Keratinocyte (primary cell): ENCODE measurements at regions not wholly inside any gene's neighbourhood (a gene's known extent, or its start where the extent isn't known, plus 50 kb on each side); places are given as distances from the start of the nearest gene placed in this dataset.

ENCODE experiments used
- DNase-seq: peaks from one replicate; pipeline ENCODE4 v3.0.0-alpha.2; 2011; ENCODE audit warnings: low read depth, missing footprints, low spot score
- FAIRE-seq: peaks from 2 replicates; lab custom pipeline; 2011; peaks lifted over from hg19 to GRCh38; lab: Jason Lieb, UNC
- H2AFZ ChIP-seq: 2 replicates; pipeline ENCODE4 v1.6.0; 2012; ENCODE audit warnings: low read length, control low read depth, inconsistent platforms; ENCODE audit not compliant: control insufficient read depth
- H3K27ac ChIP-seq: 2 replicates; pipeline ENCODE4 v1.5.1; 2011; ENCODE audit warnings: low read length; ENCODE audit not compliant: control insufficient read depth, insufficient read depth
- H3K27me3 ChIP-seq: 3 replicates; pipeline ENCODE4 v1.6.0; 2011; ENCODE audit warnings: low read length; ENCODE audit not compliant: control insufficient read depth, insufficient read depth; ENCODE audit errors: extremely low read depth
- H3K36me3 ChIP-seq, 2 experiments: 2 replicates in 1 of 2; 3 replicates in 1 of 2; pipeline ENCODE4 v1.5.1; 2011; ENCODE audit warnings: low read length in 2 of 2, mild to moderate bottlenecking in 1 of 2; ENCODE audit not compliant: control insufficient read depth in 2 of 2, insufficient read depth in 2 of 2; ENCODE audit errors: extremely low read depth in 1 of 2
- H3K4me1 ChIP-seq: 3 replicates; pipeline ENCODE4 v1.5.1; 2011; ENCODE audit warnings: low read length; ENCODE audit not compliant: control insufficient read depth, insufficient read depth; ENCODE audit errors: extremely low read depth
- H3K4me2 ChIP-seq: 3 replicates; pipeline ENCODE4 v1.6.0; 2011; ENCODE audit warnings: low read depth, low read length; ENCODE audit not compliant: control insufficient read depth, insufficient read depth; ENCODE audit errors: extremely low read depth
- H3K4me3 ChIP-seq, 3 experiments: fragments of 200-600 bp in 1 of 3; sonication (generic) in 1 of 3; 2 replicates in 2 of 3; 3 replicates in 1 of 3; pipeline ENCODE4 v1.5.1; 2011 to 2016; ENCODE audit warnings: low read length in 3 of 3, mild to moderate bottlenecking in 3 of 3, control low read depth in 2 of 3, inconsistent platforms in 1 of 3, low read depth in 1 of 3, mixed read lengths in 1 of 3, mixed run types in 1 of 3, moderate library complexity in 1 of 3; ENCODE audit not compliant: control insufficient read depth in 2 of 3, insufficient read depth in 2 of 3; ENCODE audit errors: extremely low read depth in 1 of 3
- H3K79me2 ChIP-seq: 2 replicates; pipeline ENCODE4 v1.6.0; 2012; ENCODE audit warnings: low read length; ENCODE audit not compliant: control insufficient read depth, insufficient read depth
- H3K9ac ChIP-seq: 3 replicates; pipeline ENCODE4 v1.6.0; 2011; ENCODE audit warnings: low read length; ENCODE audit not compliant: control insufficient read depth, insufficient read depth; ENCODE audit errors: extremely low read depth
- H3K9me1 ChIP-seq: 3 replicates; pipeline ENCODE4 v1.6.0; 2011; ENCODE audit warnings: low read length; ENCODE audit not compliant: control insufficient read depth, insufficient read depth; ENCODE audit errors: extremely low read depth
- H3K9me3 ChIP-seq: 2 replicates; pipeline ENCODE4 v1.5.1; 2012; ENCODE audit warnings: low read depth, low read length; ENCODE audit not compliant: control insufficient read depth
- H4K20me1 ChIP-seq: 3 replicates; pipeline ENCODE4 v1.6.0; 2011; ENCODE audit warnings: low read length; ENCODE audit not compliant: control insufficient read depth, insufficient read depth; ENCODE audit errors: extremely low read depth
- EZH2 ChIP-seq: IDR thresholded peaks from one replicate; pipeline ENCODE4 v1.6.1; 2012; ENCODE audit warnings: inconsistent platforms, mild to moderate bottlenecking, low read length, moderate library complexity
- dilution Hi-C: fragments of 300-500 bp; cut with MboI; formaldehyde crosslinking; loops from one replicate; pipeline ENCODE4 v1.7.0; 2020; ENCODE audit warnings: low sequenced_read_pairs; ENCODE audit not compliant: extremely low pct_ligation_motif_present
- TF ChIP-seq, protein P1 (sequence below), 3 experiments: IDR thresholded peaks in 1 of 3; conservative IDR thresholded peaks in 1 of 3; optimal IDR thresholded peaks in 1 of 3; 2 replicates in 2 of 3; 3 replicates in 1 of 3; pipeline versions ENCODE3 to v1.5.1; 2011; ENCODE audit warnings: low read length in 3 of 3, mild to moderate bottlenecking in 3 of 3, moderate library complexity in 2 of 3, control low read depth in 1 of 3, inconsistent platforms in 1 of 3; ENCODE audit not compliant: insufficient read depth in 2 of 3; ENCODE audit errors: extremely low read depth in 1 of 3

- H3K79me2 ChIP-seq, result no peaks in the 10 kb centered on the region
- H3K4me2 ChIP-seq, result no peak overlapping the region
- H3K4me3 ChIP-seq, result no peak overlapping the region
- no peaks in the 10 kb centered on the region for H3K9me1 ChIP-seq
- DNase-seq (no peak), FAIRE-seq (no peak)
- dilution Hi-C loops, result no loop called here
- H3K27ac ChIP-seq, result no peak overlapping the region
- no peaks in the 10 kb centered on the region for H4K20me1 ChIP-seq
- no peak for TF ChIP-seq EZH2
- TF ChIP-seq, protein P1, sequence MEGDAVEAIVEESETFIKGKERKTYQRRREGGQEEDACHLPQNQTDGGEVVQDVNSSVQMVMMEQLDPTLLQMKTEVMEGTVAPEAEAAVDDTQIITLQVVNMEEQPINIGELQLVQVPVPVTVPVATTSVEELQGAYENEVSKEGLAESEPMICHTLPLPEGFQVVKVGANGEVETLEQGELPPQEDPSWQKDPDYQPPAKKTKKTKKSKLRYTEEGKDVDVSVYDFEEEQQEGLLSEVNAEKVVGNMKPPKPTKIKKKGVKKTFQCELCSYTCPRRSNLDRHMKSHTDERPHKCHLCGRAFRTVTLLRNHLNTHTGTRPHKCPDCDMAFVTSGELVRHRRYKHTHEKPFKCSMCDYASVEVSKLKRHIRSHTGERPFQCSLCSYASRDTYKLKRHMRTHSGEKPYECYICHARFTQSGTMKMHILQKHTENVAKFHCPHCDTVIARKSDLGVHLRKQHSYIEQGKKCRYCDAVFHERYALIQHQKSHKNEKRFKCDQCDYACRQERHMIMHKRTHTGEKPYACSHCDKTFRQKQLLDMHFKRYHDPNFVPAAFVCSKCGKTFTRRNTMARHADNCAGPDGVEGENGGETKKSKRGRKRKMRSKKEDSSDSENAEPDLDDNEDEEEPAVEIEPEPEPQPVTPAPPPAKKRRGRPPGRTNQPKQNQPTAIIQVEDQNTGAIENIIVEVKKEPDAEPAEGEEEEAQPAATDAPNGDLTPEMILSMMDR (optimal IDR thresholded peaks at IDR 0.05 in 1 of 3, IDR thresholded peaks at IDR 0.05 in 1 of 3, conservative IDR thresholded peaks at IDR 0.05 in 1 of 3; ENCODE audit: extremely low read depth in 1 of 3, insufficient read depth in 2 of 3, low read length in 3 of 3), result no peak
- H3K9ac ChIP-seq, result no peak overlapping the region
- no peaks in the 10 kb centered on the region for H3K36me3 ChIP-seq
- no peaks in the 10 kb centered on the region for H3K27me3 ChIP-seq
- no peaks in the 10 kb centered on the region for H3K4me1 ChIP-seq
- H3K9me3 ChIP-seq, result no peaks in the 10 kb centered on the region
- H2AFZ ChIP-seq, result no peak overlapping the region
These were observed 54.8 kb upstream of the POMGNT2 start for GRCh38 chr3:43160664-43161063.

- Histone ChIP-seq H3K4me2 (no peak overlapping the region), H3K36me3 (no peaks in the 10 kb centered on the region), H4K20me1 (no peaks in the 10 kb centered on the region), H3K9me1 (no peaks in the 10 kb centered on the region), H3K27me3 (peaks cover 3% of the 10 kb centered on the region), H3K27ac (no peak overlapping the region), H3K4me1 (no peaks in the 10 kb centered on the region), H3K9ac (no peak overlapping the region), H2AFZ (no peak overlapping the region), H3K4me3 (no peak overlapping the region), H3K9me3 (no peaks in the 10 kb centered on the region), H3K79me2 (no peaks in the 10 kb centered on the region)
- DNase-seq (no peak), FAIRE-seq (no peak)
- TF ChIP-seq, protein P1 (optimal IDR thresholded peaks at IDR 0.05 in 1 of 3, IDR thresholded peaks at IDR 0.05 in 1 of 3, conservative IDR thresholded peaks at IDR 0.05 in 1 of 3; ENCODE audit: extremely low read depth in 1 of 3, insufficient read depth in 2 of 3, low read length in 3 of 3), result no peak
- TF ChIP-seq EZH2, result no peak
- dilution Hi-C loops, result no loop called here
These were observed 54.0 kb upstream of the POMGNT2 start for GRCh38 chr3:43159876-43160255.
